Psoas muscle (tissue), 7 donors: ENCODE measurements at regions not wholly inside any gene's neighbourhood (a gene's known extent, or its start where the extent isn't known, plus 50 kb on each side); places are given as distances from the start of the nearest gene placed in this dataset.

Experiments
- ATAC-seq, 4 donors: fragments of 200-7000 bp; cut with Tn5 transposase; one replicate each; pipeline ENCODE4 v1.9.1; 2020; ENCODE audit warnings: moderate library complexity in 3 of 4, mild to moderate bottlenecking in 2 of 4
- DNase-seq, 2 donors: peaks; one replicate each; pipeline ENCODE4 v3.0.0-alpha.2; 2020
- H3K27ac ChIP-seq: fragments of 200-600 bp; one replicate; pipeline ENCODE4 v1.8.0; 2022
- H3K27me3 ChIP-seq, 3 donors: fragments of 200-600 bp in 1 of 3; one replicate each; pipeline versions ENCODE4 v1.6.1 to v1.8.0; 2013 to 2022; ENCODE audit warnings: low read length in 2 of 3, mild to moderate bottlenecking in 2 of 3, moderate library complexity in 1 of 3; ENCODE audit not compliant: insufficient read depth in 3 of 3
- H3K36me3 ChIP-seq, 2 donors: fragments of 200-600 bp in 1 of 2; one replicate each; pipeline versions ENCODE4 v1.6.1 to v1.8.0; 2013 to 2022; ENCODE audit warnings: low read depth in 1 of 2, mild to moderate bottlenecking in 1 of 2, moderate library complexity in 1 of 2; ENCODE audit not compliant: insufficient read depth in 1 of 2
- H3K4me1 ChIP-seq: fragments of 200-600 bp; one replicate; pipeline ENCODE4 v1.8.0; 2022
- H3K4me3 ChIP-seq: fragments of 200-600 bp; one replicate; pipeline ENCODE4 v1.8.0; 2022; ENCODE audit warnings: mild to moderate bottlenecking
- H3K9me3 ChIP-seq: fragments of 200-600 bp; one replicate; pipeline ENCODE4 v1.8.0; 2022
- WGBS, 3 donors: extraction: QIAGEN DNeasy Blood & Tissue Kit; methylation state at CpG; one replicate each; pipeline versions ENCODE4 v1.1.6 to v1.1.7; 2013; 5-methylcytosine and 5-hydroxymethylcytosine counted together
- intact Hi-C, 2 donors: fragments of 100-400 bp; cut with DNase I; formaldehyde crosslinking; loops; one replicate each; pipeline versions ENCODE4 v1.11.0 to v1.14.2; 2022
- TF ChIP-seq, protein P1 (sequence below): fragments of 200-600 bp; IDR thresholded peaks from one replicate; pipeline ENCODE4 v1.8.0; 2022; ENCODE audit warnings: antibody characterized with exemption
- donor health status: healthy with polysubstance abuse.
- donor health status: DM: no; HTN: no; CAD: no; lungs with moderate emphysema.
- donor health status: Bipolar disorder and iron deficiency.
- donor health status: healthy.
- donor health status: DM: yes; HTN: yes; CAD: no.
- donor health status: DM: no; HTN: no; CAD: no.
- donor health status: DM: yes; HTN: yes; CAD: no.

GRCh38 chr13:30022256-30022655, 171.8 kb upstream of the UBL3 start:
- TF ChIP-seq, protein P1, sequence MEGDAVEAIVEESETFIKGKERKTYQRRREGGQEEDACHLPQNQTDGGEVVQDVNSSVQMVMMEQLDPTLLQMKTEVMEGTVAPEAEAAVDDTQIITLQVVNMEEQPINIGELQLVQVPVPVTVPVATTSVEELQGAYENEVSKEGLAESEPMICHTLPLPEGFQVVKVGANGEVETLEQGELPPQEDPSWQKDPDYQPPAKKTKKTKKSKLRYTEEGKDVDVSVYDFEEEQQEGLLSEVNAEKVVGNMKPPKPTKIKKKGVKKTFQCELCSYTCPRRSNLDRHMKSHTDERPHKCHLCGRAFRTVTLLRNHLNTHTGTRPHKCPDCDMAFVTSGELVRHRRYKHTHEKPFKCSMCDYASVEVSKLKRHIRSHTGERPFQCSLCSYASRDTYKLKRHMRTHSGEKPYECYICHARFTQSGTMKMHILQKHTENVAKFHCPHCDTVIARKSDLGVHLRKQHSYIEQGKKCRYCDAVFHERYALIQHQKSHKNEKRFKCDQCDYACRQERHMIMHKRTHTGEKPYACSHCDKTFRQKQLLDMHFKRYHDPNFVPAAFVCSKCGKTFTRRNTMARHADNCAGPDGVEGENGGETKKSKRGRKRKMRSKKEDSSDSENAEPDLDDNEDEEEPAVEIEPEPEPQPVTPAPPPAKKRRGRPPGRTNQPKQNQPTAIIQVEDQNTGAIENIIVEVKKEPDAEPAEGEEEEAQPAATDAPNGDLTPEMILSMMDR, result no peak
- intact Hi-C loops, result no loop called here
- H3K4me1 ChIP-seq, result no peaks in the 10 kb centered on the region
- ATAC-seq, result no peak
- no peaks in the 10 kb centered on the region for H3K36me3 ChIP-seq
- WGBS, 3 donors, result 83 to 85% (median 84%) methylated on average over 10 of the region's 10 CpGs
- H3K9me3 ChIP-seq, result no peaks in the 10 kb centered on the region
- no peak for DNase-seq
- H3K4me3 ChIP-seq, result no peak overlapping the region
- peaks cover 0 to 3% (median 0%) of the 10 kb centered on the region in 3 donors for H3K27me3 ChIP-seq
- H3K27ac ChIP-seq, result no peak overlapping the region

- 68 to 82% (median 76%) methylated on average over 2 of the region's 2 CpGs for WGBS, 3 donors
- H3K27ac ChIP-seq, result no peak overlapping the region
- peaks cover 0 to 3% (median 0%) of the 10 kb centered on the region in 3 donors for H3K27me3 ChIP-seq
- TF ChIP-seq, protein P1, result no peak
- no peaks in the 10 kb centered on the region for H3K4me1 ChIP-seq
- DNase-seq, result no peak
- H3K36me3 ChIP-seq, result no peaks in the 10 kb centered on the region
- ATAC-seq, result no peak
- no peak overlapping the region for H3K4me3 ChIP-seq
- no peaks in the 10 kb centered on the region for H3K9me3 ChIP-seq
- intact Hi-C loops, result no loop called here
Observed at GRCh38 chr13:30021611-30022010, 171.2 kb upstream of the UBL3 start.

- Histone ChIP-seq H3K27ac (no peak overlapping the region), H3K36me3 (no peaks in the 10 kb centered on the region), H3K4me3 (no peak overlapping the region), H3K4me1 (no peaks in the 10 kb centered on the region), H3K27me3 (peaks cover 0 to 3% (median 2%) of the 10 kb centered on the region in 3 donors), H3K9me3 (no peaks in the 10 kb centered on the region)
- 73 to 95% (median 81%) methylated on average over 4 of the region's 4 CpGs for WGBS, 3 donors
- ATAC-seq (no peak), DNase-seq (no peak)
- TF ChIP-seq, protein P1, result no peak
- intact Hi-C loops, result no loop called here
Observed at GRCh38 chr13:30020726-30021312, 170.4 kb upstream of the UBL3 start.

DNA sequence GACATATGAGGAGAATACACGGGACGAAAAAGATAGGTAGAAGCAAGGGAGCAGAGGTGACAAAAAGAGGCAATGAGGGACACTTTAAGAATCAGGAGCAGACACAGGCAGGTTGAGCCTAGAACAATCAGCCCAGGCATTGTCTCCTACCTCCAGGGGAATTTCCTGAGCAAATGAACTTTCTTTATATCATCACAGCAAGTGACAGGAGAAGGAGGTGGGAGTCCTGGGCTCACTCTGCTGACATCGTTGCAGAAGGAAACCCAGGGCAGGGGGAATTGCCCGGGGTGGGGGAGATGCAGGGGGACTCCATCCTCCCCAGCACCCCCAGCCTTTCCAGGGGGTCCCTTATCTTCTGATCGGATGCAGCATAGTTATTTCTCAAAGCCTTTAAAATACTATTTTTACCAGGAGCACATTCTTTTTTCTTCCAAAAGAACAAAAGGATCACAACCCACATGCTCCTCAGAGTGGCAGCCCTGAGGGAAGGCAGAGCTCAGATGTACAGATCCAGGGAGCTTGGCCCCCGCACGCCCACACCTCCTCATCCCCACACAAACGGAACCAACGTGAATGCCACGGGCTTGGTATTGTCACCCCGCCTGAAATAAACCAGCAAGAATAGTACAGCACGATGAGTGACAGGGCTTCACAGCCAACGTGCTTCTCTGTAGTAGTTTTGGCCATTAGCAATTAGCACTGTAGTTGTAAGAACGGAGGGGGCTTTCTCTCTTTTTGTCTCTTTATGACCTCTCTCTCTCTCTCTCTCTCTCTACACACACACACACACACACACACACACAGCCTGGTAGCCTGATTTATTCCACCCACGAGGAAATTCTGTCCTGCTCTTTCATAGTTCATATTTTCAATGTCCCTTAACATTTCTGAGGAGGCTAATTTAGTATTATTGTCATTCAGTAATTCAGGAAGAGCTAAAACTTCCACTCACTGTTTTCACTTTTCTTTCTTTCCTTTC, 169.5 kb upstream of the UBL3 start:
- Histone ChIP-seq H3K4me3 (no peak overlapping the region), H3K4me1 (no peaks in the 10 kb centered on the region), H3K27ac (no peak overlapping the region), H3K27me3 (peaks cover 0 to 3% (median 2%) of the 10 kb centered on the region in 3 donors), H3K9me3 (no peaks in the 10 kb centered on the region), H3K36me3 (no peaks in the 10 kb centered on the region)
- WGBS, 3 donors, result 58 to 60% (median 59%) methylated on average over 15 of the region's 15 CpGs
- no peak for ATAC-seq
- intact Hi-C loops, result no loop called here
- no peak for DNase-seq
- TF ChIP-seq, protein P1, result no peak
